HepG2 (cell line): ENCODE measurements at regions not wholly inside any gene's neighbourhood (a gene's known extent, or its start where the extent isn't known, plus 50 kb on each side); places are given as distances from the start of the nearest gene placed in this dataset.
A peak's percentile ranks its signal among the peaks of the same experiment; 100 is the strongest.

Source experiments
- ASH2L ChIP-seq: fragments of 300-600, 200-600 bp; sonication (generic); IDR thresholded peaks from 2 replicates; pipeline ENCODE4 v1.7.0; 2017; ENCODE audit warnings: low read depth, mild to moderate bottlenecking, moderate library complexity, mixed read lengths, low read length; ENCODE audit not compliant: insufficient read length
- ATRX ChIP-seq: sonication (generic); formaldehyde crosslinking; IDR thresholded peaks from 2 replicates; pipeline ENCODE4 v1.4.0; 2020; ENCODE audit warnings: missing genetic modification reagents, borderline replicate concordance
- HHEX ChIP-seq: IDR thresholded peaks from 2 replicates; pipeline ENCODE4 v1.6.1; 2016; ENCODE audit warnings: control low read depth
- IRX3 ChIP-seq: sonication (generic); formaldehyde crosslinking; IDR thresholded peaks from 2 replicates; pipeline ENCODE4 v1.8.1; 2023; ENCODE audit warnings: mild to moderate bottlenecking, low read depth, missing genetic modification reagents, borderline replicate concordance
- JDP2 ChIP-seq: sonication (generic); formaldehyde crosslinking; IDR thresholded peaks from 2 replicates; pipeline ENCODE4 v1.8.1; 2022; ENCODE audit warnings: missing genetic modification reagents, borderline replicate concordance
- RELA ChIP-seq: sonication (generic); formaldehyde crosslinking; IDR thresholded peaks from 2 replicates; pipeline ENCODE4 v1.4.0; 2020; ENCODE audit warnings: missing genetic modification reagents
- SOX6 ChIP-seq, 2 experiments: fragments of 450-650 bp in 1 of 2; sonication (generic) in 1 of 2; formaldehyde crosslinking in 1 of 2; IDR thresholded peaks; 2 replicates each; pipeline versions ENCODE4 v1.4.0 to v1.6.1; 2017 to 2020; ENCODE audit warnings: antibody characterized with exemption in 1 of 2, mild to moderate bottlenecking in 1 of 2, missing genetic modification reagents in 1 of 2
- TCF12 ChIP-seq, 2 experiments: fragments of 450-650 bp in 1 of 2; sonication (generic) in 1 of 2; formaldehyde crosslinking in 1 of 2; IDR thresholded peaks; 2 replicates each; pipeline versions ENCODE4 v1.6.1 to v1.8.0; 2017 to 2022; ENCODE audit warnings: antibody characterized with exemption in 1 of 2, mild to moderate bottlenecking in 1 of 2, missing genetic modification reagents in 1 of 2, moderate library complexity in 1 of 2
- ZBTB10 ChIP-seq: sonication (generic); formaldehyde crosslinking; IDR thresholded peaks from 2 replicates; pipeline ENCODE4 v1.4.0; 2020; ENCODE audit warnings: missing genetic modification reagents, borderline replicate concordance
- ZNF432 ChIP-seq: sonication (generic); formaldehyde crosslinking; IDR thresholded peaks from 2 replicates; pipeline ENCODE4 v1.5.0; 2020; ENCODE audit warnings: missing genetic modification reagents, mild to moderate bottlenecking, borderline replicate concordance
- ZNF576 ChIP-seq: sonication (generic); formaldehyde crosslinking; IDR thresholded peaks from 2 replicates; pipeline ENCODE4 v1.4.0; 2020; ENCODE audit warnings: mild to moderate bottlenecking, missing genetic modification reagents
- ZNF746 ChIP-seq: sonication (generic); formaldehyde crosslinking; IDR thresholded peaks from 2 replicates; pipeline ENCODE4 v1.8.0; 2022; ENCODE audit warnings: mild to moderate bottlenecking, missing genetic modification reagents
- ZNF792 ChIP-seq: IDR thresholded peaks from 2 replicates; pipeline ENCODE4 v1.6.1; 2016
- ZNF878 ChIP-seq: sonication (generic); formaldehyde crosslinking; IDR thresholded peaks from 2 replicates; pipeline ENCODE4 v1.8.1; 2023; ENCODE audit warnings: mild to moderate bottlenecking, missing genetic modification reagents, moderate library complexity
- TF ChIP-seq, protein P1 (sequence below): sonication (generic); formaldehyde crosslinking; IDR thresholded peaks from 2 replicates; pipeline ENCODE4 v1.5.0; 2020; ENCODE audit warnings: mild to moderate bottlenecking, missing genetic modification reagents, moderate library complexity
- TF ChIP-seq, protein P2 (sequence below): sonication (generic); formaldehyde crosslinking; IDR thresholded peaks from 2 replicates; pipeline ENCODE4 v1.4.0; 2020; ENCODE audit warnings: missing genetic modification reagents

DNA sequence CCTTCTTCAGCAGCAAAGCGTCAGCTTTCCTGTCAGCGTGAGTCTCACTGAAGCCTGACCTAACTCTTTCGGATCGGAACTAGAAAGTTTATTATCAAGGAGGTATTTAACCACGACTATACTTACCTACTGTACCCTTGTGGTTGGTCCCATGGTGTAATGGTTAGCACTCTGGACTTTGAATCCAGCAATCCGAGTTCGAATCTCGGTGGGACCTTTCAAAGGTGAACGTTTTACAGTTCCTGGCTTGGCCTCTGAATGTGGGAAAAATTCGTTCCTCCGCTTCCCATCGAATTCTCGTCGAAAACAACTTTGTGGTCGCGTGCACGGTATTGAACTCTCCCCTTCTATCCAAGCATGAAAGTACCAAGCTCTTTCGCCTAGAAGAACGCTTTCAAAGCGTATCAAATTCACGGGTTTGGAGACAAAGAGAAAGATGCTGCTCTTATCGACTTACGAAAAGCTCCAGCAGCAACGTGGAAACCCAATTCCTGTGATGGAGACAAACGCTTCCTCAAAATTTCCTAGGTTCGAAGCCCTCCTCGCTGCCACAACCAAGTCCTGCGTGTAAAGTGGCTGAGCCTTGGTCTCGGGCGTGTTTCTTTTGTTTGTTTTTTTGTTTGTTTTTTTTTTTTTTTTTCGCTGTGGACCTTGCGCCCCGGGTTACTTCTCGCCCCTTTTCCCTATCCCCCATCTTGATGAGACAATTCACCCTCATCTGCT lies 63.7 kb downstream of the GPX5 start (continued):
- TF ChIP-seq ZNF432 = no peak
- no peak for TF ChIP-seq SOX6 (IDR thresholded peaks at IDR 0.05)
- TF ChIP-seq SOX6 (CRISPR knock-in tag; IDR thresholded peaks at IDR 0.05) = peak; percentile 92
- 0 out of 2 replicates have a peak, but pooled peaks have one; percentile 47 for TF ChIP-seq IRX3
- TF ChIP-seq ZBTB10 = 0 out of 2 replicates have a peak, but pooled peaks have one; percentile 26
- no peak for TF ChIP-seq TCF12 (IDR thresholded peaks at IDR 0.05)
- no peak for TF ChIP-seq TCF12 (CRISPR knock-in tag; IDR thresholded peaks at IDR 0.05)
- peak; percentile 82 for TF ChIP-seq ASH2L
- TF ChIP-seq ZNF878 = peak; percentile 91
- TF ChIP-seq ATRX (CRISPR knock-in tag) = no peak
- TF ChIP-seq RELA (CRISPR knock-in tag) = no peak
- TF ChIP-seq ZNF576 (CRISPR knock-in tag) = no peak
- TF ChIP-seq, protein P1, sequence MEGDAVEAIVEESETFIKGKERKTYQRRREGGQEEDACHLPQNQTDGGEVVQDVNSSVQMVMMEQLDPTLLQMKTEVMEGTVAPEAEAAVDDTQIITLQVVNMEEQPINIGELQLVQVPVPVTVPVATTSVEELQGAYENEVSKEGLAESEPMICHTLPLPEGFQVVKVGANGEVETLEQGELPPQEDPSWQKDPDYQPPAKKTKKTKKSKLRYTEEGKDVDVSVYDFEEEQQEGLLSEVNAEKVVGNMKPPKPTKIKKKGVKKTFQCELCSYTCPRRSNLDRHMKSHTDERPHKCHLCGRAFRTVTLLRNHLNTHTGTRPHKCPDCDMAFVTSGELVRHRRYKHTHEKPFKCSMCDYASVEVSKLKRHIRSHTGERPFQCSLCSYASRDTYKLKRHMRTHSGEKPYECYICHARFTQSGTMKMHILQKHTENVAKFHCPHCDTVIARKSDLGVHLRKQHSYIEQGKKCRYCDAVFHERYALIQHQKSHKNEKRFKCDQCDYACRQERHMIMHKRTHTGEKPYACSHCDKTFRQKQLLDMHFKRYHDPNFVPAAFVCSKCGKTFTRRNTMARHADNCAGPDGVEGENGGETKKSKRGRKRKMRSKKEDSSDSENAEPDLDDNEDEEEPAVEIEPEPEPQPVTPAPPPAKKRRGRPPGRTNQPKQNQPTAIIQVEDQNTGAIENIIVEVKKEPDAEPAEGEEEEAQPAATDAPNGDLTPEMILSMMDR = peak; percentile 29; the same call in 1 of the 2 replicates
- TF ChIP-seq ZNF792 (CRISPR knock-in tag) = peak; percentile 94
- peak; percentile 48; the same call in 1 of the 2 replicates for TF ChIP-seq ZNF746 (CRISPR knock-in tag)
- TF ChIP-seq JDP2 (CRISPR knock-in tag) = no peak
- TF ChIP-seq HHEX (CRISPR knock-in tag) = no peak; the same call in 1 of the 2 replicates
- TF ChIP-seq, protein P2, sequence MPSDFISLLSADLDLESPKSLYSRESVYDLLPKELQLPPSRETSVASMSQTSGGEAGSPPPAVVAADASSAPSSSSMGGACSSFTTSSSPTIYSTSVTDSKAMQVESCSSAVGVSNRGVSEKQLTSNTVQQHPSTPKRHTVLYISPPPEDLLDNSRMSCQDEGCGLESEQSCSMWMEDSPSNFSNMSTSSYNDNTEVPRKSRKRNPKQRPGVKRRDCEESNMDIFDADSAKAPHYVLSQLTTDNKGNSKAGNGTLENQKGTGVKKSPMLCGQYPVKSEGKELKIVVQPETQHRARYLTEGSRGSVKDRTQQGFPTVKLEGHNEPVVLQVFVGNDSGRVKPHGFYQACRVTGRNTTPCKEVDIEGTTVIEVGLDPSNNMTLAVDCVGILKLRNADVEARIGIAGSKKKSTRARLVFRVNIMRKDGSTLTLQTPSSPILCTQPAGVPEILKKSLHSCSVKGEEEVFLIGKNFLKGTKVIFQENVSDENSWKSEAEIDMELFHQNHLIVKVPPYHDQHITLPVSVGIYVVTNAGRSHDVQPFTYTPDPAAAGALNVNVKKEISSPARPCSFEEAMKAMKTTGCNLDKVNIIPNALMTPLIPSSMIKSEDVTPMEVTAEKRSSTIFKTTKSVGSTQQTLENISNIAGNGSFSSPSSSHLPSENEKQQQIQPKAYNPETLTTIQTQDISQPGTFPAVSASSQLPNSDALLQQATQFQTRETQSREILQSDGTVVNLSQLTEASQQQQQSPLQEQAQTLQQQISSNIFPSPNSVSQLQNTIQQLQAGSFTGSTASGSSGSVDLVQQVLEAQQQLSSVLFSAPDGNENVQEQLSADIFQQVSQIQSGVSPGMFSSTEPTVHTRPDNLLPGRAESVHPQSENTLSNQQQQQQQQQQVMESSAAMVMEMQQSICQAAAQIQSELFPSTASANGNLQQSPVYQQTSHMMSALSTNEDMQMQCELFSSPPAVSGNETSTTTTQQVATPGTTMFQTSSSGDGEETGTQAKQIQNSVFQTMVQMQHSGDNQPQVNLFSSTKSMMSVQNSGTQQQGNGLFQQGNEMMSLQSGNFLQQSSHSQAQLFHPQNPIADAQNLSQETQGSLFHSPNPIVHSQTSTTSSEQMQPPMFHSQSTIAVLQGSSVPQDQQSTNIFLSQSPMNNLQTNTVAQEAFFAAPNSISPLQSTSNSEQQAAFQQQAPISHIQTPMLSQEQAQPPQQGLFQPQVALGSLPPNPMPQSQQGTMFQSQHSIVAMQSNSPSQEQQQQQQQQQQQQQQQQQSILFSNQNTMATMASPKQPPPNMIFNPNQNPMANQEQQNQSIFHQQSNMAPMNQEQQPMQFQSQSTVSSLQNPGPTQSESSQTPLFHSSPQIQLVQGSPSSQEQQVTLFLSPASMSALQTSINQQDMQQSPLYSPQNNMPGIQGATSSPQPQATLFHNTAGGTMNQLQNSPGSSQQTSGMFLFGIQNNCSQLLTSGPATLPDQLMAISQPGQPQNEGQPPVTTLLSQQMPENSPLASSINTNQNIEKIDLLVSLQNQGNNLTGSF (CRISPR knock-in tag) = no peak
